ENCODE measurements at regions not wholly inside any gene's neighbourhood (a gene's known extent, or its start where the extent isn't known, plus 50 kb on each side); places are given as distances from the start of the nearest gene placed in this dataset.
"Not testable (repeated sequence)": the region's sequence is repeated elsewhere in the genome, so short reads cannot be mapped to it uniquely, and the experiment has no call there.

DNA sequence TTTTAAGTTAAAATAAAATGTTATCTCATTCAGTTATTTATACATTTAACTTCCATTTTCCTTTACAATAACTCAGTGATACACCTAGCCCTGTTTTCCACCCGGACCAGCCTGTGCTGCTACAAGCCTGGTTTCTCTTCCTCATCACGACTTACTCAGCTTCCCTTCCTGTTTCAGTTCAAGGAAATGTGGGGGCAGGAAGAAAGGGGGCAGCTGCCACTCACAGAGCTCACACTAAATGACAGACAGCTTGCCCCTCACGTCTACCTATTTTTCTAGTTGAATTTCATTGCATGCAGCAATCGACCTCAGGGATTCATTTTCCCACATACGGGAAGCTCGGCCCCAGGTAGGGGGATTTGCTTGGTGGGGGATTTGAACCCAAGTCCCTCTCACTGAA lies 442.6 kb downstream of the TMEM121 start:
- not testable (repeated sequence) for DNase-seq

DNA sequence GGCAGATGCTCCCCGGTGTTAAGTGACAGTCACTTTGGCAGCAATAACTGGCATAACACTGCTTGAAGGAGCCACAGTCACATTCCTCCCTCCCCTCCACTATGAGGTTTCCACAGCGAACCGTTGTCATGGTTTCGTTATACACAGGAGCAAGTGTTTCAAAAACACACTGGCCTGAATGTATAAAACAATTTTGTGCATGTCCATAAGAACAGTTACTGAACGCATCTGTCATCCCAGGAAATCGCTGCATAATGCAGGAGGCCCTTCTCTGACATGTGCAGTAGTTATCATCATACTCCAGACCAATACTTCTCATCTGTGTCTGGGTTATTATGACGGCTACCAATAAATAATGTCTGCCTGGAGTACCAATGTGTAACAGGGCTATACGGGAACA lies 444.4 kb downstream of the TMEM121 start:
- not testable (repeated sequence) for DNase-seq

DNA sequence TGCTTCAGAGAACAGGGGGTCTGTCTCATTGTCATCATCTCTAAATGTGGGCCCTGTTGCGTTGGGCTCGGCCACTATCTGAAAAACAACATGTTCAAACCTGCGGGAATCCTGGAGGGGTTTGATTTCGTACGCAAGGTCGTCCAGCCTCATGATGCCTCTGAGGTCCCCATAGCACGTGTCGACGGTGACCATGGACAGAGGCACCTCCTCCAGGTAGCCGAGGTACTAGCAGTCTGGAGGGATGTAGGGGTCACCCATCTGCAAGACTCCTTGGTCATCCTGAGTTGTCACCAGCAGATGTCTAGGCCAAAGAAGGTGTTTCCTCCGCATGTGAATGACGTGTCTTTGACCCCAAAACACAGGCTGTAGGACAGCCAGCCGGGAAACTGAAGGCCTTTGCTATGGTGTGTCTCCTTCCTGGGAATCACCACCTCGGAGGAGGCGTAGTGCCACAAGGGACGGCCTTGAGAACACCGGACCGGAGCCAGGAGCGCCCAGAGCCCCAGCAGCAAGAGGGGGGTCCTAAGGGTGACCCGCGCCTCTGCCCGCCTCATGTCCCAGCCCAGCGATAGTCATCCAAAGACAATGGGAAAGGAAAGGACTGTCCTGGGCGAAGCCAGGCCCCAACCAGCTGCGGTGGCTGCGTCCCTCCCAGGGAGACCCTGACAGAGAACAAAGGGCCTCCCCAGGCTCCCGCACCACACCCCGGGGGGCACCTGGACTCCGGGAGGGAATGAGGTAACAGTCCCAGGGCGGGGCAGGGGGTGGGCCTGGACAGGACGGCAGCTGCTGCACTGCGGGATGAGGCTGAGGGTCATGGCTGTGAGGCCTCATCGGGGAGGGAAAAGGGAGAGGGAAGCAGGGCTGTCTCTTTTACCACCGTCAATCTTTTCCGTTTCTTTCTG lies 445.5 kb downstream of the TMEM121 start:
- no peak for DNase-seq

DNA sequence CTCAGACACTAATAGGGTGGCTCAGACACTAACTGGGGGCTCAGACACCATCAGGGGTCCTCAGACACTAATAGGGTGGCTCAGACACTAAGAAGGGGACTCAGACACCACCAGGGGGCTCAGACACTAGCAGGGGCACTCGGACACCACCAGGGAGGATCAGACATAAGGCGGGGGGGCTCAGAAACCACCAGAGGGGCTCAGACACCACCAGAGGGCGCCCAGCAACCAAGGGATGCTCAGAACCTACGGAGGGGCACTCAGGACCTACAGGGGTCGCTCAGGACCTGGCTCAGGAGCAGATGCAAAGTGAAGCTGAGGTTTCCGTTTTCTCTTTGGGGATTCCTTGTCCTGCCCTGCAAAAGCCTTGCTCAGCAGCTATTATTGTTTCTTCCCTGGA lies 448.5 kb downstream of the TMEM121 start:
- DNase-seq, result no peak

DNA sequence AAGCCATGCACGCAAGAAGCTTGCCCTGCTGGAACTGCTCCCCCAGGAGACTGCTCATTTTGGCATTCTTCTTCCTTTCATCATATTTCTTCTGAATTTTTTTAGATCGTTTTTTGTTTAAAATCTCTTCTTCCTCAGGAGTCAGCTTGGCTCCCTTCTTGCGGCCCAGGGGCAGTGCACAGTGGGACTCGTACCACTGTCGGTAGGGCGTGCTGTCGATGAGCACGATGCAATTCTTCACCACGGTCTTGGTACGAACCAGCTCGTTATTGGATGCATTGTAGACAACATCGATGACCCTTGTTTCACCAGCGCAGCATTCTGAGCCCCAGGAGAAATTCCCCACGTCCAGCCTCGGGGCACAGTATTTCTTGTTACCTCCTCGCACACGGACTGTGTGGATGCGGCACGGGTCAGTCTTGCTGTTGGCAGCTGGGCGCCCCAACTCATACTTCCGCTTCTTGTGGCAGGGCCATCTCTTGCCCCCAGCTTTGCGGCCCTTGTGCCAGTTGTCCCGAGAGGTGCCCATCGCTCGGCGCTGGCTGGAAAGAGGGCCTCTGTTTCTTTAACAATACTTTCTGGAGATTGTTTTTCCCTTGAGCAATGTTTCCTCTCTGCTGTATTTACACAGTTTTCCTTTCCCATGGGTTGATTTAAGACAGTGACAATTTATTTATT lies 452.4 kb downstream of the TMEM121 start:
- DNase-seq, result no peak

DNA sequence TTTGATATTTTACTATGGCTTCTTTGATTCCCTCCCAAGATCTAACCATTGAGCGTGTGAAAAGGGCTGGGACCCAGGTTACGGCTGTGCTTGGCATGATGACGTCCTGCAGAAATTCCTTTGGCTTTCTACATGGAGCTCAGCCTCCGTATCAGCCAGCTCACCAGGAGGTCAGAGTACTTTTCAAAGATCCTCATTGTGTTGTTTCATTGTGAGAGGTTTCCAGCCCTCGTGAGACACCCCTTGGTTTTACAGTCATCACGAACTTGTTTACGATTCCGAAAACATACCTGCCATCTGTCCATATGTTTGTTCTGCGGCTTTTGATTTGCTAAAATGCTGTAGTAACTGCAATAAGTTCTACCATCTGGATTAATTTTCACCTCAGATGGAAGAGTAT lies 453.1 kb downstream of the TMEM121 start:
- no peak for DNase-seq

DNA sequence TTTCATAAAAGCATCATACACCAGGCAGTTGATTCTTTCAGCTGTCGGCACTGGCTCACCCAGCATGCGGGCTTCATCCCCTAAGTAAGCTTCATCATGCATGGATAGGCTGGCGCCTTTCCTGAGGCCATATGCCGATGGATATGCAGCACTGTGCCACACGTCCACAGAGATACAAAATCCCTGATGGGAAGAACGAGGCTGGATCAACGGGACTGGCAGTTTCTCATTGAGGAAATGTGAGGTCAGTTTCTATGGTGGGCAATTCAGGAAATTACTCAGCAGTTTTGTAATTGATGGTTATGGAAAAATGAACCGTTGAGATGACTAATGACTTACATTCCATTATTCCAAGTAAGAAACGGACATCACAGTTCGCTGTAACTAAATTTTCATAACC lies 453.8 kb downstream of the TMEM121 start:
- no peak for DNase-seq

DNA sequence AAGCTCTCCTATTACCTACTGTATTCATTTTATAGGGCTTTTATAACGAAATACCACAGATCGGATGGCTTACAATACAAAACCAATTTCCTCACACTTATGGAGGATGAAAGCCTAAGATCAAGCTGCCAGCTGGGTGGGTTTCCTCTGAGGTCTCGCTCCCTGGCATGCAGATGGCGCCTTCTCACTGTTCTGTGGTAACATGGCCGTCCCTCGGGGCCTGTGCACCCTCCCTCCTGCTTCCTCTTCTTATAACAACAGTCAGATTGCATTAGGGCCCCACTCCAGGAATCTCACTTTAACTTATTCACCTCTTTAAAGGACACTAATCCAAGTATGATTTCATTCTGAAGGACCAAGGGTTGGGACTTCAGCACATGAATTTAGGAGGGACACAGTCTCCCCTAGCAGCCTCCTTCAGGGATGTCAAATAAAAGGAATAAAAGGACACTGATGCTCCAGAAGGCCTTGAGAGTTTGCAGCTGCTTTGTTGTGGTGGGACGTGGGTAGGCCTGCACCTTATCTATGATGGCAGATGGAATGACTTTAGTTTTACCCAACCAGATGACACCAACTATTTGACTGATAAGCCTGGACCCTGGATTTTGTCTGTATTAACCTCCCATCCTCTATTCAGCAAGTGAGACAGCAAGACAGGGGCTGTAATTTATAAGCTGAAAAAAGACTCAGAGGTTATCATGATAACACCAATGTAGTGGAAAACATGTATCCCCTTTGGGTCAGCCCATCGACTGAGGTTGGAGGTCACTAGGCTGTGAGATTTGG lies 455.3 kb downstream of the TMEM121 start:
- DNase-seq, result not testable (repeated sequence)

DNA sequence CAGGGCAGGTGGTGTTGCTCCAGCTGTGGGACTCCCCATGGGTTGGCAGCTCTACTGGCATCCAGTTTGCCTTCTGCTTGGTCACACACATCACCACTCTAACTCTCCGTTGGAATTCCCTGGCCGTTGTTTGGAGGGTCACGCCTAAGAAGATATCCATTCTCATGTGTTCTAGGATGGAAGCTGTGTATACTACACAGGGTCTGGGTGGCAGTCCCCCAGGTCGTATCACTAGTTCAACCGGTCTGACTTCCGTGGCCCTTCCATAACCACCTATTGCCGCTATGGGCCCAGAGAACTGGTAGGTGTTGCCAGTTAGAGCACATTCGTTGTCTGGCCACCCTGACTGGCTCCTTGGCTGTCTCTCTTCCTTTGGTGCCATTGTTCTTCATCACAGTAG lies 456.3 kb downstream of the TMEM121 start:
- no peak for DNase-seq

DNA sequence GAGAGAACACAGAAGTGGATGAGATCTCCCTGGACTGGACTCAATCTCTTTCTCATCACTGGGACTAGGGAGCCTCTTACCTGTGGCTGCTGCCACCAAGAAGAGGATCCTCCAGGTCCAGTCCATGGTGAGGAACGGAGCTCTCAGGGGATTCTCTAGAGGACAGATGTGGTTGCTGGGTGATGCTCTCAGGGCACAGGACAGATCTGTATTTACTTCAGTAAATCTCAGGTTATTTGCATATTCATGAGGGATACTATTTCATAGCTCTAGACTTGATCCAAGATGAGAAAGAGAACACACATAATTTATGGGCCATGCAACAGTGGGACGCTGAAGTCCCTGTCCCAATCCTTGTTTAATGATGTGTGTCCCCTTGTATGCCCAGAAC lies 460.5 kb downstream of the TMEM121 start:
- DNase-seq, result no peak

DNA sequence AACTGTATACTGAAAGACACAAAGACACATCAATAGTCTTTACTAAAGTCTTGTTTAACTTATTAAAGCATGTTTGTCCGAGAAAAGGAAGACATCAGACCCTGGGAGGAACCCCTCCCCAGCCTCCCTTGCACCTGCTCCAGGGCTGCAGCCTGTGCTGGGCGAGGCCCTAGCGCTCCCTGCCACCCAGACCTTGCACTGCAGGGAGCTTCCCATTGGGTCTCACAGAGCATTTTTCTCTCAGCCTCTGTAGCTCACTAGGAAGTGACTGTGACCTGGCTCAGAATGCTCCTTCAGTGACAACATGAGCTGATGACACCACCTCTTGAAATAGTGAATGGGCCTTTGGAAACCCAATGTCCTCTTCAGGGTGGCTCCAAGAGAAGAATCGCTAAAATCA lies 461.2 kb downstream of the TMEM121 start:
- no peak for DNase-seq

DNA sequence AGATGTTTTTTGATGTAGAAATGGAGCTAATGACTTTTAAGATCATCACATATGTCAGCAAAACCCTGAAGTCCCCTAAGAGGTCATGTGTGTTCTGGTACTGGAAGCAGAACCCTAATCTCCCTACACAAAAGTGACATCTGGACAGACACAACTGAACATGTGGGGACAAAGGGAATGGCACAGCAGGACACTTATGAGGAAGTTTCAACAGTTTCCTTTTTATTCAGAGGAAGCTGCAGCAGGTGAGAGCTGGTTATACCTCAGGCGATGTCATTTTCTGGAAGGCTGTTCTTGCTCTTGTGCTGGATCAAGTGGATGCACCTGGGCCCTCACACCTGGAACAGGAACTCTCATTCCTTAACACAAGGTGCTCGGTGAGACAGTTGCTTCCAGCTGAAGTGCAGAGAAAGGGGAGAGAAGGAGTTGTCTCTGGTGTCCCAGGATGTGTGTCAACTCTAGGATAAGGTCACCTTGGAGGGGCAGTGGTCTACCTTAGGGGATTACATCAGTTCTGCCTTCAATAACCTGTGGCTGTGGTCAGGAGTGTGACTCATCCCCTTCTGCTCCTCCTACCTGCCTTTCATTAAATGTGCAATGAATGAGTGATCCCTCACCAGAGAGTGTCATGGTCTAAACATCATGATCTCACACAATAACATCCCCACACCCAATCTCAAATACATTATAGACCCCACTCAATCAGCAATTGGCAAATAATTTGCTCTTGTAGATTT lies 463.4 kb downstream of the TMEM121 start:
- DNase-seq, result no peak

DNA sequence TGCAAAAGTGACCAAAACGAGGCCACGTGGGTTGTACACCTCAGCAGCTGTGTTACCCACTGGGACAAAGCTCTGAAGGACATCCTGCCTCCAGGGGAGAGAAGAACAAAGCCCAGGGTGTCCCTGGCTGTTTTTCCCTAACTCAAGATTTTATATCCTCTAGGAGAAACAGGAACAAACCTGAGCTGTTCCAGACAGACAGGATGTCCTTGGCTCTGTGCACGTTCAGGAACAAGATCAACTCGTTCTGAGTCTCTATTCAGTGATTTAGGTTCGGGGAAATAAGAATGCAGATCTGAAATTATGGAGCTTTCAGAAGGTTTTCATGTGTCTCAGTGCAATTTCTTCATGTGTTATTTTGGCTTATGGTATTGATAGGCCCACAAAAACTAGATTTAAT lies 465.3 kb downstream of the TMEM121 start:
- DNase-seq, result not testable (repeated sequence)

DNA sequence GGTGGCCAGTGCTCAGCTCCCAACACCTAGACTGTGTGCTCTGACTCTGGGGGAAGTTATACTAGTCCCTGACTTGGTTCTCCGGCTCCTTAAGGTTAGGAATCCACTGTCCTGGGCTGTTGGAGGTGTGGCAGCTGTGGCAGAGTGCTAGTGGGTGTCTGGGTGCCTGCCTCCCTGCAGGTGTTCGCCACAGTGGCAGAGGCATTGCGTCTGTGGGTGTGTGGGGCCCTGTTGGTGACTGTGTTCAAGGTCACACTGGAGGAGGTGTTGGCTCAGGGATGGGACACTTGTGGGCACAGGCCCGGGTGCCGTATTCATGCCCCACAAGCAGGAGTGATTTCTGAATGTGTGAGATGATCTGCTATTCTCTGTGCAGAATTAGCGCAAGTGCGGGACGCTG lies 467.4 kb downstream of the TMEM121 start:
- DNase-seq, result no peak

DNA sequence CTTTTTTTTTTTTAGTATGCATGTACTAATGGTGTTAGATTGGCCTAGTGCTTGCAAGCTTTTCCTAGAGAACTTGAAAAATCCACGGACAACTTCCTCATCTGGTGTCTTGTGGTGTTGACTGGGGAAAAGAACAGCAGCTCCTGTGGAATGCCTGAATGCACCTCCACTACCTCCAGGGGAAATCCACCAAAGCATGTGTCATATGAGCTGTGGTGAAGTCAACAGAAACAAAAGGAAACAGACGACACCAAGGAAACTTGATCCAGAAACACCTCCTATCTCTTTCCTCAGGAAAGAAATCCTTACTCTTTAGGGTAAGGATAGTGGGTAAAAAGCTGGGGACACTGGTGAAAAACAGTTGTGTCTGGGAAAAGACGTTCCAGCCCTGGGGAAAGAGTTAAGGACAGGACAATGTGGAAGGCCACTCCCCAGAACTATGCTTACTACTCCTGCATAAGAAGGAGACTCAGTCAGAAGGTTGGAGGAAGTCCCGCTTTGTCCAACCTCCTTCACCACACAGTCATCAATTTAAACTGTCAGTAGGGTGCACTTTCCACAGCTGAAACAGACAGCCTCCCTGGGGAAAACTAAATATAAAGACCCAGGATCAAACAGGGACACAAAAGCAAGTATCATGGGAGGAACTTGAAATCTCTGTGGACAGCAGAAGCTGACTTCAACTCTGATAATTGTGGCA lies 468.8 kb downstream of the TMEM121 start:
- DNase-seq, result not testable (repeated sequence)

DNA sequence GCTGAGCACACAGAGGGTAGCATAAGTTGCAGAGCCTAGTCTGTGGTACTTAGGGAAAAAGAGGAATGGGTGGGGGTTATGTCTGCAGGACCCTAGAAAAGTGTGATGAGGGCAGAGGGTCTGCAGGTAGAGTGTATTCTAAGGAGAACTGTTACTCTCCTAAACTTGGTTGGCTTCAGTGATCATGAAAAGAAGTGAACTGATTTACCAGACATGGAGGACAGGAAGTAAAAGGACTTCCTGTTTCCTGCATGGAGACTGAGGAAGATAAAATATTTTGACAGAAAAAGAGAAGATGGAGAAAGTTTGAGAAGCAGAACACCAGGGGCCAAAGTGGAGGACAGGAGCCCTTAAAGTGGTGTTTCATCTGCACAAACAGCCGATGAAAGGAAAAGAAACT lies 472.2 kb downstream of the TMEM121 start:
- not testable (repeated sequence) for DNase-seq

DNA sequence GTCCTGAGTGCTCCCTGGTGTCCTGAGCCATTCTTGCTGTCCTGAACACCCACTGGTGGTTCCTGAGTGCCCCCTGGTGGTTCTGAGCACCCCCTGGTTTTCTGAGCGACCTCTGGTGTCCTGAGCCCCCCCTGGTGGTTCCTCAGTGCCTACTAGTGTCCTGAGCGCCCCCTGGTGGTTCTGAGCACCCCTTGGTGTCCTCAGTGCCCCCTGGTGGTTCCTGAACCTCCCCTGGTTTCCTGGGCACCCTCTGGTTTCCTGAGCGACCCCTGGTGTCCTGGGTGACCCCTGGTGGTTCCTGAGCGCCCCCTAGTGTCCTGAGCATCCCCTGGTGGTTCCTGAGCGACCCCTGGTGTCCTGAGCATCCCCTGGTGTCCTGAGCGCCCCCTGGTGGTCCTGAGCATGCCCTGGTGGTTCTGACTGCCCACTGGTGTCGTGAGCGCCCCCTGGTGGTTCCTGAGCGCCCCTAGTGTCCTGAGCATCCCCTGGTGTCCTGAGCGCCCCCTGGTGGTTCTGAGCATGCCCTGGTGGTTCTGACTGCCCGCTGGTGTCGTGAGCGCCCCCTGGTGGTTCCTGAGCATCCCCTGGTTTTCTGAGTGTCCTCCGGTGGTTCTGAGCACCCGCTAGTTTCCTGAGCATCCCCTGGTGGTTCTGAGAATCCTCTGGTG lies 473.1 kb downstream of the TMEM121 start:
- no peak for DNase-seq

DNA sequence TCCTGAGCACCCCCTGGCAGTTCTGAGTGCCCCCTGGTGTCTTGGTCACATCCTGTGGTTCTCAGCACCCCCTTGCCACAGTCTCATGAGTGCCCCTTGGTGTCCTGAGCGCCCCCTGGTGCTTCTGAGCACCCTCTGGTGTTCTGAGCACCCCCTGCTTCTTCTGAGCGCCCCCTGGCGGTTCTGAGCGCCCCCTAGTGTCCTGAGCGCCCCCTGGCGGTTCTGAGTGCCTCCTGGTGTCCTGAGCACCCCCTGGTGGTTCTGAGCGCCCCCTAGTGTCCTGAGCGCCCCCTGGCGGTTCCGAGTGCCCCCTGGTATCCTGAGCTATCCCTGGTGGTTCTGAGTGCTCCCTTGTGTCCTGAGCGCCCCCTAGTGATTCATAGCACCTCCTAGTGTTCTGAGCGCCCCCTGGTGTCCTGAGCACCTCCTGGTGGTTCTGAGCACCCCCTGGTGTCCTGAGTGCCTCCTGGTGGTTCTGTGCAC lies 473.7 kb downstream of the TMEM121 start:
- DNase-seq, result not testable (repeated sequence)

DNA sequence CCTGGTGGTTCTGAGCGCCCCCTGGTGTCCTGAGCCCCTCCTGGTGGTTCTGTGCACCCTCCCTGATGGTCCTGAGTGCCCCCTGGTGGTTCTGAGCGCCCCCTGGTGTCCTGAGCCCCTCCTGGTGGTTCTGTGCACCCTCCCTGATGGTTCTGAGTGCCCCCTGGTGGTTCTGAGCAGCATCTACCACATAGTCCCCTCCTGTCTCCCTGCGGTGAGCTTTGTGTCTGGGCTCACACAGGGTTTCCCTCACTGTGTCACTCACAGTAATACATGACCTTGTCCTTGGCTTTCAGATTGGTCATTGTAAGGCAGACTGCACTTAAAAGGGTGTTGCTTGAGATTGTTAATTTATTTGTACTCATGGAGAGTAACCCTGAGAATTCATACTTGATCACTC lies 474.9 kb downstream of the TMEM121 start:
- not testable (repeated sequence) for DNase-seq

DNA sequence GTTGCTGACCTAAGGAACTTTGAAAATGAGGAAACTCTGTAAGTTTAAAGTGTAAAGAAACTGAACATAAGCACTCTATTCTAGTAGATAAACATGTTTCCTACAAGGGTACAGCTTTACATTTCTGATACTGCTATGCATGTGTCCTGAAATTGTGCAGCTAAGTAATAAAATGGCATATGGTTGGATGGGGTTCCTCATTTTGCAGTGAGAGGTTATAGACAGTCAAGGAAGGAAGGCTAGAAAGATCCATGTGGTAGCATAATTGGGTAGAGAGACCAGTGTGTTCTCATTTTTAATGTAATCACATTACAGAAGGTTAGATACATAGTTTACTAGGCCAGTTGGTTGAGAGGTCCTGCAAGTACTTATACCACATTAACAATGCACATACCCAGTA lies 477.0 kb downstream of the TMEM121 start:
- DNase-seq, result no peak

All from left kidney (tissue), 1 donor.